Naive thymus-derived CD4-positive, alpha-beta T cell (primary cell): ENCODE measurements at regions not wholly inside any gene's neighbourhood (a gene's known extent, or its start where the extent isn't known, plus 50 kb on each side); places are given as distances from the start of the nearest gene placed in this dataset.

ENCODE experiments used
- ATAC-seq: fragments of 150-1000 bp; cut with Tn5 transposase; 2 replicates; pipeline ENCODE4 v1.10.0; 2021; ENCODE audit warnings: mild to moderate bottlenecking, moderate library complexity
- CTCF ChIA-PET: fragments of 350-600 bp; sonication (Branson Sonifier 250); formaldehyde crosslinking; loops from one replicate; lab custom pipeline; 2021; ENCODE audit warnings: antibody characterized with exemption; lab: Charles Lee
- POLR2A ChIA-PET: fragments of 350-600 bp; sonication (Branson Sonifier 250); formaldehyde crosslinking; loops from one replicate; lab custom pipeline; 2021; ENCODE audit warnings: antibody characterized with exemption, inconsistent platforms; lab: Charles Lee
- DNase-seq, 9 donors: peaks; one replicate each; pipeline versions ENCODE4 v3.0.0 to v3.0.0-alpha.2; 2020 to 2022; ENCODE audit warnings: mixed read lengths in 1 of 9
- H3K27ac ChIP-seq: one replicate; pipeline ENCODE4 v1.7.0; 2013; ENCODE audit warnings: mild to moderate bottlenecking, low read depth, low read length, moderate library complexity
- H3K27me3 ChIP-seq, 2 donors: one replicate each; pipeline ENCODE4 v1.7.0; 2013; ENCODE audit warnings: low read length in 2 of 2, mild to moderate bottlenecking in 2 of 2, moderate library complexity in 2 of 2; ENCODE audit not compliant: control insufficient read depth in 2 of 2, insufficient read depth in 2 of 2
- H3K36me3 ChIP-seq, 3 experiments: 1 replicate in 2 of 3; 2 replicates in 1 of 3; pipeline ENCODE4 v1.7.0; 2013; ENCODE audit warnings: low read length in 3 of 3, mild to moderate bottlenecking in 3 of 3, moderate library complexity in 1 of 3; ENCODE audit not compliant: insufficient read depth in 3 of 3, control insufficient read depth in 2 of 3
- H3K4me1 ChIP-seq, 2 donors: one replicate each; pipeline ENCODE4 v1.7.0; 2013; ENCODE audit warnings: low read length in 2 of 2, mild to moderate bottlenecking in 2 of 2, moderate library complexity in 1 of 2; ENCODE audit not compliant: control insufficient read depth in 2 of 2, insufficient read depth in 2 of 2
- H3K4me3 ChIP-seq: 2 replicates; pipeline ENCODE4 v1.7.0; 2013; ENCODE audit warnings: mild to moderate bottlenecking, low read length
- H3K9me3 ChIP-seq, 3 experiments: 1 replicate in 2 of 3; 2 replicates in 1 of 3; pipeline ENCODE4 v1.7.0; 2013; ENCODE audit warnings: low read length in 3 of 3; ENCODE audit not compliant: control insufficient read depth in 2 of 3
- H3K27ac Mint-ChIP-seq, 9 donors: one replicate each; pipeline ENCODE4 v1.8.0; 2020 to 2022; ENCODE audit warnings: mixed read lengths in 9 of 9, mild to moderate bottlenecking in 8 of 9, moderate library complexity in 5 of 9, inconsistent platforms in 2 of 9
- H3K27me3 Mint-ChIP-seq, 5 donors: one replicate each; pipeline ENCODE4 v1.8.0; 2021 to 2022; ENCODE audit warnings: mixed read lengths in 5 of 5, mild to moderate bottlenecking in 1 of 5
- H3K36me3 Mint-ChIP-seq, 5 donors: one replicate each; pipeline ENCODE4 v1.8.0; 2020 to 2022; ENCODE audit warnings: mixed read lengths in 5 of 5, mild to moderate bottlenecking in 3 of 5, inconsistent platforms in 1 of 5
- H3K4me1 Mint-ChIP-seq, 7 donors: one replicate each; pipeline ENCODE4 v1.8.0; 2020 to 2022; ENCODE audit warnings: mixed read lengths in 7 of 7, mild to moderate bottlenecking in 3 of 7, inconsistent platforms in 1 of 7
- H3K4me3 Mint-ChIP-seq, 10 donors: one replicate each; pipeline ENCODE4 v1.8.0; 2020 to 2022; ENCODE audit warnings: mild to moderate bottlenecking in 10 of 10, mixed read lengths in 10 of 10, moderate library complexity in 6 of 10, inconsistent platforms in 2 of 10
- H3K9me3 Mint-ChIP-seq, 11 donors: one replicate each; pipeline ENCODE4 v1.8.0; 2020 to 2022; ENCODE audit warnings: mixed read lengths in 11 of 11, mild to moderate bottlenecking in 4 of 11, inconsistent platforms in 1 of 11, moderate library complexity in 1 of 11
- intact Hi-C, 2 donors: fragments of 100-400 bp; cut with micrococcal nuclease; formaldehyde crosslinking; loops; one replicate each; pipeline ENCODE4 v1.15.1; 2023

GRCh38 chr12:93191423-93191822, 186.3 kb upstream of the NUDT4 start:
- Histone ChIP-seq H3K9me3 (no peaks in the 10 kb centered on the region), H3K27me3 (no peaks in the 10 kb centered on the region), H3K4me3 (no peak overlapping the region), H3K27ac (no peak overlapping the region), H3K4me1 (no peaks in the 10 kb centered on the region), H3K36me3 (no peaks in the 10 kb centered on the region)
- Mint-ChIP-seq H3K4me1 (no peaks in the 10 kb centered on the region), H3K27ac (no peak overlapping the region), H3K27me3 (no peaks in the 10 kb centered on the region), H3K4me3 (no peak overlapping the region), H3K9me3 (peaks cover 0 to 30% (median 8%) of the 10 kb centered on the region in 11 donors), H3K36me3 (peaks cover 0 to 9% (median 0%) of the 10 kb centered on the region in 5 donors)
- POLR2A ChIA-PET: no interaction called here
- CTCF ChIA-PET: no interaction called here
- intact Hi-C loops: no loop called here
- DNase-seq (no peak), ATAC-seq (no peak)

- no peak overlapping the region for H3K27ac Mint-ChIP-seq
- H3K9me3 Mint-ChIP-seq: peaks cover 0 to 30% (median 8%) of the 10 kb centered on the region in 11 donors
- no peak overlapping the region for H3K27ac ChIP-seq
- POLR2A ChIA-PET: no interaction called here
- ATAC-seq (no peak), DNase-seq (no peak)
- no peaks in the 10 kb centered on the region for H3K4me1 Mint-ChIP-seq
- no peaks in the 10 kb centered on the region for H3K27me3 Mint-ChIP-seq
- CTCF ChIA-PET: no interaction called here
- no peaks in the 10 kb centered on the region for H3K36me3 ChIP-seq
- no peak overlapping the region for H3K4me3 Mint-ChIP-seq
- no peaks in the 10 kb centered on the region for H3K9me3 ChIP-seq
- no peaks in the 10 kb centered on the region for H3K4me1 ChIP-seq
- H3K27me3 ChIP-seq: no peaks in the 10 kb centered on the region
- intact Hi-C loops: no loop called here
- no peak overlapping the region for H3K4me3 ChIP-seq
- H3K36me3 Mint-ChIP-seq: peaks cover 0 to 9% (median 0%) of the 10 kb centered on the region in 5 donors
These were observed 185.8 kb upstream of the NUDT4 start for GRCh38 chr12:93191956-93192355.

GRCh38 chr12:93192878-93193277, 184.8 kb upstream of the NUDT4 start:
- intact Hi-C loops: no loop called here
- CTCF ChIA-PET: no interaction called here

GRCh38 chr12:93195511-93195910, 182.2 kb upstream of the NUDT4 start:
- no peak overlapping the region for H3K4me3 ChIP-seq
- intact Hi-C loops: no loop called here
- no peaks in the 10 kb centered on the region for H3K9me3 ChIP-seq
- peaks cover 0 to 2% (median 0%) of the 10 kb centered on the region in 7 donors for H3K4me1 Mint-ChIP-seq
- no peak overlapping the region for H3K27ac ChIP-seq
- peaks cover 0 to 9% (median 0%) of the 10 kb centered on the region in 5 donors for H3K36me3 Mint-ChIP-seq
- peaks cover 0 to 7% (median 4%) of the 10 kb centered on the region in 5 donors for H3K27me3 Mint-ChIP-seq
- POLR2A ChIA-PET: no interaction called here
- ATAC-seq (no peak), DNase-seq (no peak)
- CTCF ChIA-PET: no interaction called here
- no peaks in the 10 kb centered on the region for H3K27me3 ChIP-seq
- no peaks in the 10 kb centered on the region for H3K36me3 ChIP-seq
- H3K4me3 Mint-ChIP-seq: no peak overlapping the region
- peaks cover 0 to 30% (median 6%) of the 10 kb centered on the region in 11 donors for H3K9me3 Mint-ChIP-seq
- no peaks in the 10 kb centered on the region for H3K4me1 ChIP-seq
- H3K27ac Mint-ChIP-seq: no peak overlapping the region

More at GRCh38 chr12:93192878-93193277, 184.8 kb upstream of the NUDT4 start:
- Histone ChIP-seq H3K9me3 (no peaks in the 10 kb centered on the region), H3K36me3 (no peaks in the 10 kb centered on the region), H3K27ac (no peak overlapping the region), H3K4me3 (no peak overlapping the region), H3K27me3 (no peaks in the 10 kb centered on the region), H3K4me1 (no peaks in the 10 kb centered on the region)
- Mint-ChIP-seq H3K27me3 (peaks cover 0 to 4% (median 2%) of the 10 kb centered on the region in 5 donors), H3K4me1 (no peaks in the 10 kb centered on the region), H3K4me3 (no peak overlapping the region), H3K9me3 (peaks cover 0 to 30% (median 6%) of the 10 kb centered on the region in 11 donors), H3K36me3 (peaks cover 0 to 9% (median 0%) of the 10 kb centered on the region in 5 donors), H3K27ac (no peak overlapping the region)
- no peak for DNase-seq
- POLR2A ChIA-PET: interaction anchor here (0.6 kb wide), 2 partner anchors 289 to 1901 kb away, joined by 3 read pairs; no protein-coding TSS in a partner anchor
- ATAC-seq: no peak

- H3K4me1 Mint-ChIP-seq: peaks cover 0 to 2% (median 0%) of the 10 kb centered on the region in 7 donors
- Histone ChIP-seq H3K9me3 (no peaks in the 10 kb centered on the region), H3K36me3 (no peaks in the 10 kb centered on the region), H3K27ac (no peak overlapping the region), H3K27me3 (no peaks in the 10 kb centered on the region), H3K4me1 (no peaks in the 10 kb centered on the region), H3K4me3 (no peak overlapping the region)
- ChIA-PET POLR2A (no interaction called here), CTCF (no interaction called here)
- peaks cover 0 to 9% (median 0%) of the 10 kb centered on the region in 5 donors for H3K36me3 Mint-ChIP-seq
- peaks cover 0 to 12% (median 4%) of the 10 kb centered on the region in 5 donors for H3K27me3 Mint-ChIP-seq
- no peak for ATAC-seq
- peaks cover 0 to 28% (median 6%) of the 10 kb centered on the region in 11 donors for H3K9me3 Mint-ChIP-seq
- no peak overlapping the region for H3K4me3 Mint-ChIP-seq
- DNase-seq: no peak
- intact Hi-C loops: no loop called here
- no peak overlapping the region for H3K27ac Mint-ChIP-seq
These were observed 180.6 kb upstream of the NUDT4 start for GRCh38 chr12:93197067-93197593.

- H3K4me3 Mint-ChIP-seq: no peak overlapping the region
- no peaks in the 10 kb centered on the region for H3K36me3 ChIP-seq
- H3K27ac ChIP-seq: no peak overlapping the region
- ATAC-seq (no peak), DNase-seq (no peak)
- peaks cover 0 to 9% (median 2%) of the 10 kb centered on the region in 5 donors for H3K36me3 Mint-ChIP-seq
- peaks cover 0 to 12% (median 4%) of the 10 kb centered on the region in 5 donors for H3K27me3 Mint-ChIP-seq
- ChIA-PET POLR2A (no interaction called here), CTCF (no interaction called here)
- peaks cover 0 to 3% (median 0%) of the 10 kb centered on the region in 7 donors for H3K4me1 Mint-ChIP-seq
- intact Hi-C loops: no loop called here
- peaks cover 0 to 19% (median 6%) of the 10 kb centered on the region in 11 donors for H3K9me3 Mint-ChIP-seq
- H3K4me1 ChIP-seq: no peaks in the 10 kb centered on the region
- H3K4me3 ChIP-seq: no peak overlapping the region
- H3K27me3 ChIP-seq: no peaks in the 10 kb centered on the region
- H3K9me3 ChIP-seq: no peaks in the 10 kb centered on the region
- no peak overlapping the region for H3K27ac Mint-ChIP-seq
These were observed 179.6 kb upstream of the NUDT4 start for GRCh38 chr12:93198086-93198485.

- no peak overlapping the region for H3K4me3 Mint-ChIP-seq
- Histone ChIP-seq H3K27me3 (no peaks in the 10 kb centered on the region), H3K36me3 (no peaks in the 10 kb centered on the region), H3K4me1 (no peaks in the 10 kb centered on the region), H3K27ac (no peak overlapping the region), H3K4me3 (no peak overlapping the region), H3K9me3 (no peaks in the 10 kb centered on the region)
- H3K27me3 Mint-ChIP-seq: peaks cover 0 to 12% (median 4%) of the 10 kb centered on the region in 5 donors
- no peak for ATAC-seq
- H3K36me3 Mint-ChIP-seq: peaks cover 0 to 2% (median 0%) of the 10 kb centered on the region in 5 donors
- peaks cover 0 to 3% (median 0%) of the 10 kb centered on the region in 7 donors for H3K4me1 Mint-ChIP-seq
- intact Hi-C loops: no loop called here
- peaks cover 0 to 4% (median 0%) of the 10 kb centered on the region in 11 donors for H3K9me3 Mint-ChIP-seq
- CTCF ChIA-PET: no interaction called here
- no peak for DNase-seq
- no peak overlapping the region for H3K27ac Mint-ChIP-seq
- POLR2A ChIA-PET: no interaction called here
These were observed 177.9 kb upstream of the NUDT4 start for GRCh38 chr12:93199831-93200236.
